Loucy (cell line): ENCODE measurements at regions not wholly inside any gene's neighbourhood (a gene's known extent, or its start where the extent isn't known, plus 50 kb on each side); places are given as distances from the start of the nearest gene placed in this dataset.

ENCODE experiments used
- H2AFZ ChIP-seq: fragments of 200-600 bp; sonication (generic); 2 replicates; pipeline ENCODE4 v1.6.0; 2016; ENCODE audit warnings: antibody characterized with exemption, mild to moderate bottlenecking, low read length, moderate library complexity
- H3F3A ChIP-seq: fragments of 200-600 bp; 2 replicates; pipeline ENCODE4 v1.6.0; 2016; ENCODE audit warnings: antibody characterized with exemption, low read depth, mild to moderate bottlenecking
- H3K27me3 ChIP-seq: fragments of 200-600 bp; sonication (generic); 2 replicates; pipeline ENCODE4 v1.6.1; 2014; ENCODE audit warnings: low read length, mild to moderate bottlenecking; ENCODE audit not compliant: insufficient read depth, poor library complexity, severe bottlenecking
- H3K36me3 ChIP-seq: fragments of 200-600 bp; sonication (generic); 2 replicates; pipeline ENCODE4 v1.6.1; 2016; ENCODE audit warnings: low read length; ENCODE audit not compliant: insufficient read depth
- H3K4me1 ChIP-seq: fragments of 200-600 bp; sonication (generic); 2 replicates; pipeline ENCODE4 v1.5.1; 2014; ENCODE audit warnings: low read length, mild to moderate bottlenecking; ENCODE audit not compliant: insufficient read depth, poor library complexity, severe bottlenecking
- H3K4me2 ChIP-seq: fragments of 200-600 bp; sonication (generic); 2 replicates; pipeline ENCODE4 v1.6.0; 2014; ENCODE audit warnings: antibody characterized with exemption, low read length, low read depth, mild to moderate bottlenecking; ENCODE audit not compliant: poor library complexity, severe bottlenecking
- H3K4me3 ChIP-seq: fragments of 200-600 bp; sonication (generic); 2 replicates; pipeline ENCODE4 v1.5.1; 2014; ENCODE audit warnings: low read length, mild to moderate bottlenecking, mixed read lengths; ENCODE audit not compliant: poor library complexity, severe bottlenecking
- H3K79me2 ChIP-seq: fragments of 200-600 bp; sonication (generic); 2 replicates; pipeline ENCODE4 v1.6.1; 2014; ENCODE audit warnings: low read length; ENCODE audit not compliant: insufficient read depth
- H3K9ac ChIP-seq: fragments of 200-600 bp; sonication (generic); 2 replicates; pipeline ENCODE4 v1.6.0; 2014; ENCODE audit warnings: mild to moderate bottlenecking, low read depth, low read length, moderate library complexity; ENCODE audit not compliant: poor library complexity, severe bottlenecking
- H3K9me2 ChIP-seq: fragments of 200-600 bp; sonication (generic); replicated peaks from 2 replicates; pipeline ENCODE4 v1.6.1; 2016; ENCODE audit warnings: low read depth, low read length, mixed read lengths
- H3K9me3 ChIP-seq: fragments of 200-600 bp; sonication (generic); 2 replicates; pipeline ENCODE4 v1.6.1; 2014; ENCODE audit warnings: mild to moderate bottlenecking, antibody characterized with exemption, low read length, low read depth; ENCODE audit not compliant: insufficient read depth
- H4K20me1 ChIP-seq: fragments of 200-600 bp; sonication (generic); 2 replicates; pipeline ENCODE4 v1.6.0; 2014; ENCODE audit warnings: antibody characterized with exemption, low read length, mild to moderate bottlenecking; ENCODE audit not compliant: insufficient read depth, poor library complexity, severe bottlenecking
- CTCF ChIP-seq: fragments of 200-600 bp; sonication (generic); conservative IDR thresholded peaks from 2 replicates; pipeline ENCODE4 v1.5.1; 2014; ENCODE audit warnings: mild to moderate bottlenecking, antibody characterized with exemption, low read length
- EZH2phosphoT487 ChIP-seq: fragments of 200-600 bp; IDR thresholded peaks from 2 replicates; pipeline ENCODE4 v1.6.1; 2018; ENCODE audit warnings: antibody characterized with exemption, mild to moderate bottlenecking, moderate library complexity, borderline replicate concordance

- H3K4me3 ChIP-seq: peak overlapping the region; percentile 71
- TF ChIP-seq EZH2phosphoT487 (no peak), CTCF (no peak)
- peak overlapping the region; percentile 66 for H2AFZ ChIP-seq
- peaks cover 39% of the 10 kb centered on the region for H3K4me1 ChIP-seq
- peak overlapping the region; percentile 80 for H3K9ac ChIP-seq
- H3K9me3 ChIP-seq: no peaks in the 10 kb centered on the region
- no peaks in the 10 kb centered on the region for H3F3A ChIP-seq
- H3K9me2 ChIP-seq: no peaks in the 10 kb centered on the region
- H3K27me3 ChIP-seq: no peaks in the 10 kb centered on the region
- H3K36me3 ChIP-seq: no peaks in the 10 kb centered on the region
- H4K20me1 ChIP-seq: no peaks in the 10 kb centered on the region
- H3K79me2 ChIP-seq: no peaks in the 10 kb centered on the region
- peak overlapping the region; percentile 90 for H3K4me2 ChIP-seq
Measured at GRCh38 chr13:40388617-40389016, 277.8 kb downstream of the FOXO1 start.

GRCh38 chr13:40389081-40389641, 277.3 kb downstream of the FOXO1 start:
- Histone ChIP-seq H2AFZ (peak overlapping the region; percentile 40; the same call in 1 of the 2 replicates), H3K27me3 (no peaks in the 10 kb centered on the region), H3K9ac (peak overlapping the region; percentile 80), H3K4me2 (peak overlapping the region; percentile 90), H3K79me2 (no peaks in the 10 kb centered on the region), H3K36me3 (no peaks in the 10 kb centered on the region), H3K4me1 (peaks cover 39% of the 10 kb centered on the region), H3K9me2 (no peaks in the 10 kb centered on the region), H4K20me1 (no peaks in the 10 kb centered on the region), H3K9me3 (no peaks in the 10 kb centered on the region), H3K4me3 (peak overlapping the region; percentile 71), H3F3A (no peaks in the 10 kb centered on the region)
- TF ChIP-seq CTCF (no peak), EZH2phosphoT487 (no peak)

GRCh38 chr13:40390401-40390916, 276.0 kb downstream of the FOXO1 start:
- H4K20me1 ChIP-seq: no peaks in the 10 kb centered on the region
- H3F3A ChIP-seq: no peaks in the 10 kb centered on the region
- H3K4me1 ChIP-seq: peaks cover 43% of the 10 kb centered on the region
- no peak overlapping the region for H3K4me3 ChIP-seq
- H2AFZ ChIP-seq: no peak overlapping the region
- no peaks in the 10 kb centered on the region for H3K9me3 ChIP-seq
- TF ChIP-seq CTCF (peak; percentile 24; the same call in 1 of the 2 replicates), EZH2phosphoT487 (no peak)
- H3K9me2 ChIP-seq: no peaks in the 10 kb centered on the region
- no peaks in the 10 kb centered on the region for H3K79me2 ChIP-seq
- H3K9ac ChIP-seq: no peak overlapping the region
- H3K27me3 ChIP-seq: no peaks in the 10 kb centered on the region
- H3K36me3 ChIP-seq: no peaks in the 10 kb centered on the region
- H3K4me2 ChIP-seq: no peak overlapping the region
